ES-I3 (cell line): ENCODE measurements at regions not wholly inside any gene's neighbourhood (a gene's known extent, or its start where the extent isn't known, plus 50 kb on each side); places are given as distances from the start of the nearest gene placed in this dataset.
"Not testable (repeated sequence)": the region's sequence is repeated elsewhere in the genome, so short reads cannot be mapped to it uniquely, and the experiment has no call there.

ENCODE experiments used
- H3K36me3 ChIP-seq: 2 replicates; pipeline ENCODE4 v1.6.1; 2013; ENCODE audit warnings: mild to moderate bottlenecking, low read length, control low read depth, moderate library complexity; ENCODE audit not compliant: insufficient read depth
- H3K4me1 ChIP-seq: 2 replicates; pipeline ENCODE4 v1.6.1; 2013; ENCODE audit warnings: mild to moderate bottlenecking, control low read depth, low read length; ENCODE audit not compliant: insufficient read depth
- H3K9ac ChIP-seq: 2 replicates; pipeline ENCODE4 v1.6.1; 2013; ENCODE audit warnings: low read depth, mild to moderate bottlenecking, low read length, moderate library complexity
- H3K9me3 ChIP-seq: 2 replicates; pipeline ENCODE4 v1.6.1; 2013; ENCODE audit warnings: mild to moderate bottlenecking, low read length, moderate library complexity; ENCODE audit not compliant: control insufficient read depth, insufficient read depth

DNA sequence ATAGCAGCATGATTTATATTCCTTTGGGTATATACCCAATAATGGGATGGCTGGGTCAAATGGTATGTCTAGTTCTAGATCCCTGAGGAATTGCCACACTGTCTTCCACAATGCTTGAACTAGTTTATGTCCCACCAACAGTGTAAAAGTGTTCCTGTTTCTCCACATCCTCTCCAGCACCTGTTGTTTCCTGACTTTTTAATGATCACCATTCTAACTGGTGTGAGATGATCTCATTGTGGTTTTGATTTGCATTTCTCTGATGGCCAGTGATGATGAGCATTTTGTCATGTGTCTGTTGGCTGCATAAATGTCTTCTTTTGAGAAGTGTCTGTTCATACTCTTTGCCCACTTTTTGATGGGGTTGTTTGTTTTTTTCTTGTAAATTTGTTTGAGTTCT, 54.0 kb upstream of the GPR89A start:
- not testable (repeated sequence) for H3K36me3 ChIP-seq, H3K4me1 ChIP-seq, H3K9ac ChIP-seq, H3K9me3 ChIP-seq

- H3K4me1 ChIP-seq = no peaks in the 10 kb centered on the region
Observed at GRCh38 chr1:145545055-145545454, 62.7 kb upstream of the GPR89A start.

GRCh38 chr1:145541685-145542084, 66.1 kb upstream of the GPR89A start:
- not testable (repeated sequence) for H3K36me3 ChIP-seq, H3K9me3 ChIP-seq, H3K4me1 ChIP-seq, H3K9ac ChIP-seq

More at GRCh38 chr1:145545055-145545454, 62.7 kb upstream of the GPR89A start:
- Histone ChIP-seq H3K36me3 (no peaks in the 10 kb centered on the region), H3K9ac (no peak overlapping the region), H3K9me3 (no peaks in the 10 kb centered on the region)

DNA sequence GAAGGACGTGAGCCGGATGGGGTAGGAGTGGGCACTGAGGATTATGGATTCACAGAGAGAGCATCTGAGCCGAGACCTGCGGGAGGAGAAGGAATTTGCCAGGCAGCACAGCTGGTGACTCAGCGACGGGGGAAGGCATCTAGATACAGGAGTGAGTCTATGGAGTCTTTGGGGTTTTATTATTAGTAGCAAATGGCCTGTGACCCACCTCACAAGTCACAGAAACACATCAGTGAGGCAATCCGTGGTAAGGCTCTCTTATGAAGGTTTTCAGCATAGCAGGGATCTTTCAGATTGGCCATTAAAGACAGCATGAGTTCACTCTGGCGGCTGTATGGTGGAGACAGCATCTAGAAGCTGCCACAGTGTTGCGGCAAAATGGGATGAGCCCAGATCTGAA, 66.5 kb upstream of the GPR89A start:
- not testable (repeated sequence) for H3K9me3 ChIP-seq, H3K9ac ChIP-seq, H3K4me1 ChIP-seq

DNA sequence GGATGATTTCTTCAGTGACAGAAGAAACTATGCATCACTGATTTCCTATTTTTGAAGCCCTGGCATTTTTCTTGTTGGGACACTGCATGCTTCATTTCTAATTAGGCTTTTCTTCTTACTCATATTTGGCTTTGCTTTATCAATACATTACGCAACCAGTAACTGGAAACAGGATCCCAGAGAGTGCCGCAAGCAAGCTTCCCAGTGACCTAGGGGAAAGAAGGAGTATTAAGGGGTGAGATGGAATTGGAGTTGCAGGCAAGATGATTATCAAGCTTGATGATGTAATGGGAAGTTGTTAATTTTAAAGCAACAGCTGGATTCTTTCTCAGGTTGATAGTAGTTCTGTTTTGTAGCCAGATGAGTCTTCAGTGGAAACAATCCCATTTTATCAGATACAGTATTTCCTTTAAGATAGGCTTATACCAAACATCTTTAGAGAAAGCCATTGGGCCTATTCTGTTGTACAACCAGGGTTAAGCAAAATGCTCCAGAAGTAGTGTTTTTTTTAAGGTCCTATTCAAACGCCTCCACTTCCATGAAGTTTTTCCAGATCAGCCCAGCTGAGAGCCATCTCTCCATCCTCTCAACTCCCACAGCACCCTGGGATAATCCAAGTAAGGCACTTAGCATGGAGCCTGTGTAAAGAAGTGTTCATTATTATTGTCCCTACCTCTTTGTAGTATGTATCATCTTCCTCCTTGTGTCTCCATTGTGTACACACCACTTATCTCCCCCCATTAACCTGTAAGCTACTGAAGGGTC, 69.5 kb upstream of the GPR89A start:
- not testable (repeated sequence) for H3K36me3 ChIP-seq, H3K4me1 ChIP-seq, H3K9ac ChIP-seq, H3K9me3 ChIP-seq

More for the DNA sequence above, 66.5 kb upstream of the GPR89A start:
- not testable (repeated sequence) for H3K36me3 ChIP-seq

GRCh38 chr1:145537003-145537402, 70.8 kb upstream of the GPR89A start:
- H3K9me3 ChIP-seq, H3K9ac ChIP-seq, H3K36me3 ChIP-seq, H3K4me1 ChIP-seq: not testable (repeated sequence)

GRCh38 chr1:145535461-145535860, 72.3 kb upstream of the GPR89A start:
- H3K4me1 ChIP-seq, H3K36me3 ChIP-seq, H3K9me3 ChIP-seq, H3K9ac ChIP-seq: not testable (repeated sequence)

GRCh38 chr1:145528068-145528564, 79.7 kb upstream of the GPR89A start:
- not testable (repeated sequence) for H3K9ac ChIP-seq, H3K4me1 ChIP-seq, H3K36me3 ChIP-seq, H3K9me3 ChIP-seq

DNA sequence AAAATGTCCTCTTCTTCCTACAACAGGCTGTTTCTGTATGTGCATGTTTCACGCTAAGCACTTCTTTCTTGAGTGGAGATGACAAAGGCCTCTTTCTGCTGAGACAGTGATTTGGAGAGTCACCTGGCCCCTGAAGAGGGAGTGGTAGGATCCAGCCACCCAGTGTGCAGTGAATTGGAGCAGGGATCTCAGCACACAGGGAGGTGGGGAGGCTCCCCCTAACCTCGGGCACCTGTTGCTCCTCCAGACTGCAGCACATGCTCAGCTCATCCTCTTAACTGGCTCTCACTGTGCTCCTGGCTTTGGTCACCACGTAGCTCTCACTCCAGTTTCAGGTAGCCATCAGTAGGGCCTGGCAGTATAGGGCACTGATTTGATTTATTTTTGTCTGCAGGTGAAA, 87.6 kb upstream of the GPR89A start:
- H3K36me3 ChIP-seq, H3K9me3 ChIP-seq, H3K9ac ChIP-seq, H3K4me1 ChIP-seq: not testable (repeated sequence)

GRCh38 chr1:145519302-145519701, 88.5 kb upstream of the GPR89A start:
- not testable (repeated sequence) for H3K9me3 ChIP-seq, H3K36me3 ChIP-seq

DNA sequence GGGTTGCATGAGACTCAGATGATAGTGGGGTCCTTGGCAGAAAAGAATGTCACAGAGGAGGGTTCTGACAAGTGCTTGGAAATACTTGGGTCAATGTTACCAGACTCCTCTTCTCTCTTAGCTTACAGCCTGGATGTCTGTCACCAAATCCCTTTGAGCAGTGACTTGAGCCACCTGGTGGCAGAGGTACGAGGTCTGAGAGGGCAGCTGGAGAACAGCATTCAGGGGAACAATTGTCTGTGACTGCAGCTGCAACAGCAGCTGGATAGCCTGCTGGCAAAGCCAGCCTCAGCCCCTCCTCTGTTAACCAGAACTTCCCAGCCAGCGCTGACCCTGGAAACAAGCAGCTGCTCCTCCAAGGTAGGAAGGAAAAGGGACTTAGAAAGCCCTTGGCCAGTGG, 87.6 kb upstream of the NBPF20 start:
- not testable (repeated sequence) for H3K4me1 ChIP-seq, H3K36me3 ChIP-seq, H3K9ac ChIP-seq, H3K9me3 ChIP-seq

More at GRCh38 chr1:145519302-145519701, 88.5 kb upstream of the GPR89A start:
- H3K4me1 ChIP-seq, H3K9ac ChIP-seq: not testable (repeated sequence)

GRCh38 chr1:145508053-145508452, 82.7 kb upstream of the NBPF20 start:
- H3K36me3 ChIP-seq, H3K9me3 ChIP-seq, H3K4me1 ChIP-seq, H3K9ac ChIP-seq: not testable (repeated sequence)

DNA sequence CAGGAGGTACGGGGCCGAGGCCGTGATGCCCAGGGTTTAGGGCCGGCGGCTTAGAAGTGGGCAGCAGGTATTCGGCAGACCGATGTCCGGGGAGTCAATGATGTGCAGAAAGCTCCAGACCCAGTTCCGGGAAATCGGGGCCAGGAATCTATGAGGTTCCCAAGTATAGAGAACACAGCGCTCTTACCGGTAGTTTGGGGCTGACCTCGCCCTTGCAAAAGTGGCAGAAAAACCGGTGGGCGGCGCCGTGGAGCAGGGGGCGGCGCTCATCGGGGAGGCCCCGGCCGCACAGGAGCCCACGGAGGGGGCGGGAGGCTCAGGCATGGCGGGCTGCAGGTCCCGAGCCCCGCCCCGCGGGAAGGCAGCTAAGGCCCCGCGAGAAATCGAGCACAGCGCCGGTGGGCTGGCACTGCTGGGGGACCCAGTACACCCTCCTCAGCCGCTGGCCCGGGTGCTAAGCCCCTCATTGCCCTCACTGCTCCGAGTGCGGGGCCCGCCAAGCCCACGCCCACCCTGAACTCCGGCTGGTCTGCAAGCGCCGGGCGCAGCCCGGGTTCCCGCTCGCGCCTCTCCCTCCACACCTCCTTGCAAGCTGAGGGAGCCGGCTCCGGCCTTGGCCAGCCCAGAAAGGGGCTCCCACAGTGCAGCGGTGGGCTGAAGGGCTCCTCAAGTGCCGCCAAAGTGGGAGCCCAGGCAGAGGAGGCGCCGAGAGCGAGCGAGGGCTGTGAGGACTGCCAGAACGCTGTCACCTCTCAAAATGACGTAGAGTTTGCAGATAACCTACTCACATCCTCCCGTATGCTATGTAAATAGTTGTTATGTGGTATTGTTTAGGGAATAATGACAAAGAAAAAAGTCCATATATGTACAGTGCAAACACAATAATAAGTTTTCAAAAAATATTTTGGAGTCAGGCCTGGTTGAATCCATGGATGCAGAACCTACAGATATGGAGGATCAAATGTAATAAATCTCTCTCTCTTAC, 80.6 kb upstream of the NBPF20 start:
- H3K36me3 ChIP-seq, H3K4me1 ChIP-seq, H3K9ac ChIP-seq, H3K9me3 ChIP-seq: not testable (repeated sequence)

DNA sequence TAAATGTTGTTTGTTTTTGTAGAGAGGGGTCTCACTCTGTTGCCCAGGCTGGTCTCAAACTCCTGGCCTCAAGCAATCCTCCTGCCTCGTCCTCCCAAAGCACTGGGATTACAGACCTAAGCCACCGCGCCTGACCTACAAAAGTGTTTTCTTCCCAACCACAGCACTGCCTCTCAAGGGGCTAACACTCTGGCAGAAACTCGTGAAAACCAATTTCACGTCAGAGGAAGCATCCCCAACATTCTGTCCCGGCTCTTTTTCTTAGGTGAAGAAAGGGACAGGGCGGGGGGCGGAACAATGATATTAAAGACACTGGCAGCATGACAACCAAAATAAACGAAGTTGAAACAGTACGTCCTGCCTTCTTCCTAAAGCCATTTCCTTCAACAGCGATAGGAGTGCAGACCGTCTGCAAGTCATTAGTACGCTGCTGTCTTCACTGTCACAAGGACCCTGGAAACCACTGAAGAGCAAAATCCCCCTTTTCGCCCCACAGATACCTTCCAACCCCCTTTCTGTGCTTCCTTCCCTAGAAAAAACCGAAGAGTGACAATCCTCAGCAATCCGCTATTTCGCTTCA, 79.5 kb upstream of the NBPF20 start:
- not testable (repeated sequence) for H3K9ac ChIP-seq, H3K9me3 ChIP-seq, H3K4me1 ChIP-seq, H3K36me3 ChIP-seq

GRCh38 chr1:145504310-145504709, 78.9 kb upstream of the NBPF20 start:
- H3K9me3 ChIP-seq, H3K36me3 ChIP-seq, H3K4me1 ChIP-seq, H3K9ac ChIP-seq: not testable (repeated sequence)
